ENCODE measurements at regions not wholly inside any gene's neighbourhood (a gene's known extent, or its start where the extent isn't known, plus 50 kb on each side); places are given as distances from the start of the nearest gene placed in this dataset.

- Histone ChIP-seq H3K9ac (ENCODE audit: low read length) (no peak overlapping the region), H3K36me3 (replicated peaks; ENCODE audit: low read depth, low read length) (no peaks in the 10 kb centered on the region), H3K79me2 (ENCODE audit: low read length) (no peaks in the 10 kb centered on the region), H3K4me3 (ENCODE audit: low read length) (no peak overlapping the region), H3K27ac (ENCODE audit: low read length) (no peak overlapping the region), H2AFZ (ENCODE audit: low read depth, low read length) (no peak overlapping the region), H3K9me3 (ENCODE audit: insufficient read depth, low read length) (no peaks in the 10 kb centered on the region), H4K20me1 (ENCODE audit: insufficient read depth, low read length) (no peaks in the 10 kb centered on the region), H3K4me1 (ENCODE audit: low read length) (no peaks in the 10 kb centered on the region), H3K27me3 (ENCODE audit: low read depth, low read length) (no peaks in the 10 kb centered on the region), H3K4me2 (ENCODE audit: low read length) (no peak overlapping the region)
- no peak for TF ChIP-seq EZH2phosphoT487 (IDR thresholded peaks at IDR 0.05; ENCODE audit: low read depth)
- TF ChIP-seq CTCF (IDR thresholded peaks at IDR 0.05; ENCODE audit: low read depth, low read length), result no peak
These were observed 597.2 kb downstream of the LRRC70 start for GRCh38 chr5:63175850-63176249.

- H3K4me3 ChIP-seq (ENCODE audit: low read length), result no peak overlapping the region
- no peaks in the 10 kb centered on the region for H3K4me1 ChIP-seq (ENCODE audit: low read length)
- no peaks in the 10 kb centered on the region for H3K79me2 ChIP-seq (ENCODE audit: low read length)
- H3K4me2 ChIP-seq (ENCODE audit: low read length), result no peak overlapping the region
- H3K9ac ChIP-seq (ENCODE audit: low read length), result no peak overlapping the region
- TF ChIP-seq CTCF (IDR thresholded peaks at IDR 0.05; ENCODE audit: low read depth, low read length) (no peak), EZH2phosphoT487 (IDR thresholded peaks at IDR 0.05; ENCODE audit: low read depth) (no peak)
- no peak overlapping the region for H2AFZ ChIP-seq (ENCODE audit: low read depth, low read length)
- no peak overlapping the region for H3K27ac ChIP-seq (ENCODE audit: low read length)
- H4K20me1 ChIP-seq (ENCODE audit: insufficient read depth, low read length), result no peaks in the 10 kb centered on the region
- no peaks in the 10 kb centered on the region for H3K9me3 ChIP-seq (ENCODE audit: insufficient read depth, low read length)
- no peaks in the 10 kb centered on the region for H3K27me3 ChIP-seq (ENCODE audit: low read depth, low read length)
- H3K36me3 ChIP-seq (replicated peaks; ENCODE audit: low read depth, low read length), result no peaks in the 10 kb centered on the region
These were observed 591.9 kb downstream of the LRRC70 start for GRCh38 chr5:63170486-63170885.

GRCh38 chr5:63164838-63165535 lies 586.4 kb downstream of the LRRC70 start:
- Histone ChIP-seq H3K27me3 (ENCODE audit: low read depth, low read length) (no peaks in the 10 kb centered on the region), H3K4me1 (ENCODE audit: low read length) (no peaks in the 10 kb centered on the region), H3K27ac (ENCODE audit: low read length) (no peak overlapping the region), H3K36me3 (replicated peaks; ENCODE audit: low read depth, low read length) (no peaks in the 10 kb centered on the region), H2AFZ (ENCODE audit: low read depth, low read length) (no peak overlapping the region), H3K79me2 (ENCODE audit: low read length) (no peaks in the 10 kb centered on the region), H3K9ac (ENCODE audit: low read length) (no peak overlapping the region), H3K4me3 (ENCODE audit: low read length) (no peak overlapping the region), H3K4me2 (ENCODE audit: low read length) (no peak overlapping the region), H3K9me3 (ENCODE audit: insufficient read depth, low read length) (no peaks in the 10 kb centered on the region), H4K20me1 (ENCODE audit: insufficient read depth, low read length) (no peaks in the 10 kb centered on the region)
- no peak for TF ChIP-seq EZH2phosphoT487 (IDR thresholded peaks at IDR 0.05; ENCODE audit: low read depth)
- TF ChIP-seq CTCF (IDR thresholded peaks at IDR 0.05; ENCODE audit: low read depth, low read length), result no peak

GRCh38 chr5:63164339-63164738 lies 585.7 kb downstream of the LRRC70 start:
- Histone ChIP-seq H2AFZ (ENCODE audit: low read depth, low read length) (no peak overlapping the region), H3K4me2 (ENCODE audit: low read length) (no peak overlapping the region), H3K27me3 (ENCODE audit: low read depth, low read length) (no peaks in the 10 kb centered on the region), H3K79me2 (ENCODE audit: low read length) (no peaks in the 10 kb centered on the region), H3K9ac (ENCODE audit: low read length) (no peak overlapping the region), H4K20me1 (ENCODE audit: insufficient read depth, low read length) (no peaks in the 10 kb centered on the region), H3K4me1 (ENCODE audit: low read length) (no peaks in the 10 kb centered on the region), H3K27ac (ENCODE audit: low read length) (no peak overlapping the region), H3K36me3 (replicated peaks; ENCODE audit: low read depth, low read length) (no peaks in the 10 kb centered on the region), H3K4me3 (ENCODE audit: low read length) (no peak overlapping the region), H3K9me3 (ENCODE audit: insufficient read depth, low read length) (no peaks in the 10 kb centered on the region)
- no peak for TF ChIP-seq EZH2phosphoT487 (IDR thresholded peaks at IDR 0.05; ENCODE audit: low read depth)
- TF ChIP-seq CTCF (IDR thresholded peaks at IDR 0.05; ENCODE audit: low read depth, low read length), result no peak
